Muscle layer of colon (tissue), 2 donors: ENCODE measurements at regions not wholly inside any gene's neighbourhood (a gene's known extent, or its start where the extent isn't known, plus 50 kb on each side); places are given as distances from the start of the nearest gene placed in this dataset.
"Not testable (repeated sequence)": the region's sequence is repeated elsewhere in the genome, so short reads cannot be mapped to it uniquely, and the experiment has no call there.

ENCODE experiments used
- H3K27ac ChIP-seq: one replicate; pipeline ENCODE4 v1.7.0; 2013; ENCODE audit warnings: low read depth, mild to moderate bottlenecking, low read length, moderate library complexity
- H3K27me3 ChIP-seq, 2 donors: one replicate each; pipeline ENCODE4 v1.7.0; 2013; ENCODE audit warnings: low read length in 2 of 2, mild to moderate bottlenecking in 2 of 2; ENCODE audit not compliant: insufficient read depth in 2 of 2, control insufficient read depth in 1 of 2
- H3K36me3 ChIP-seq: one replicate; pipeline ENCODE4 v1.7.0; 2013; ENCODE audit warnings: mild to moderate bottlenecking, low read length; ENCODE audit not compliant: insufficient read depth
- H3K4me1 ChIP-seq: one replicate; pipeline ENCODE4 v1.7.0; 2013; ENCODE audit warnings: mild to moderate bottlenecking, low read length; ENCODE audit not compliant: insufficient read depth
- H3K4me3 ChIP-seq, 2 donors: one replicate each; pipeline ENCODE4 v1.7.0; 2013; ENCODE audit warnings: low read length in 2 of 2, low read depth in 1 of 2, mild to moderate bottlenecking in 1 of 2, moderate library complexity in 1 of 2
- H3K9ac ChIP-seq: one replicate; pipeline ENCODE4 v1.7.0; 2013; ENCODE audit warnings: low read length
- H3K9me3 ChIP-seq: one replicate; pipeline ENCODE4 v1.7.0; 2013; ENCODE audit warnings: mild to moderate bottlenecking, low read length
- donor health status: abdominal sarcoma.
- donor health status: Adenocarcinoma of cecum.

- Histone ChIP-seq H3K9ac (no peak overlapping the region), H3K27ac (no peak overlapping the region), H3K4me1 (no peaks in the 10 kb centered on the region), H3K9me3 (no peaks in the 10 kb centered on the region), H3K36me3 (no peaks in the 10 kb centered on the region), H3K27me3 (no peaks in the 10 kb centered on the region), H3K4me3 (no peak overlapping the region)
These were observed 330.9 kb downstream of the TMEM121 start for GRCh38 chr14:105857220-105857825.

GRCh38 chr14:105857826-105858675 is 331.7 kb downstream of the TMEM121 start:
- Histone ChIP-seq H3K9ac (no peak overlapping the region), H3K36me3 (no peaks in the 10 kb centered on the region), H3K9me3 (no peaks in the 10 kb centered on the region), H3K27ac (no peak overlapping the region), H3K27me3 (no peaks in the 10 kb centered on the region), H3K4me3 (no peak overlapping the region), H3K4me1 (no peaks in the 10 kb centered on the region)

- Histone ChIP-seq H3K27ac (no peak overlapping the region), H3K4me3 (no peak overlapping the region), H3K36me3 (no peaks in the 10 kb centered on the region)
These were observed 332.3 kb downstream of the TMEM121 start for GRCh38 chr14:105858676-105859025.

DNA sequence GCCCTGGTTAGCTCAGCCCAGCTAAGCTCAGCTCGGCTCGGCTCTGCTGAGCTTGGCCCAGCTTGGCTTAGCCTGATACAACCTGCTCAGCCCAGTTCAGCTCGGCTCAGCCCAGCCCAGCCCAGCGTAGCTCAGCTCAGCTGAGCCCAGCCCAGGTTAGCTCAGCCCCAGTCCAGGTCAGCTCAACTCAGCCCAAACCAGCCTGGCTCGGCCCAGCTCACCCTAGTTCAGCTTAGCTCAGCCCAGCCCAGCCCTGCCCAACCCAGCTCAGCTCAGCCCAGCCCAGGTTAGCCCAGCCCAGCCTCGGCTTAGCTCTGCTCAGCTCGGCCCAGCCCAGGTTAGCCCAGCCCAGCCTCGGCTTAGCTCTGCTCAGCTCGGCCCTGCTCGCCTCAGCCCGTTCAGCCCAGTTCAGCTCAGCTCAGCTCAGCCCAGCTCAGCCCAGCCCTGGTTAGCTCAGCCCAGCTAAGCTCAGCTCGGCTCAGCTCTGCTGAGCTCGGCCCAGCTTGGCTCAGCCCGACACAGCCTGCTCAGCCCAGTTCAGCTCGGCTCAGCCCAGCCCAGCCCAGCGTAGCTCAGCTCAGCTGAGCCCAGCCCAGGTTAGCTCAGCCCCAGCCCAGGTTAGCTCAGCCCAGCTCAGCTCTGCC is 332.8 kb downstream of the TMEM121 start:
- H3K9me3 ChIP-seq, result not testable (repeated sequence)

More at GRCh38 chr14:105858676-105859025, 332.3 kb downstream of the TMEM121 start:
- no peak overlapping the region for H3K9ac ChIP-seq
- H3K9me3 ChIP-seq, result no peaks in the 10 kb centered on the region
- no peaks in the 10 kb centered on the region for H3K27me3 ChIP-seq
- H3K4me1 ChIP-seq, result no peaks in the 10 kb centered on the region

DNA sequence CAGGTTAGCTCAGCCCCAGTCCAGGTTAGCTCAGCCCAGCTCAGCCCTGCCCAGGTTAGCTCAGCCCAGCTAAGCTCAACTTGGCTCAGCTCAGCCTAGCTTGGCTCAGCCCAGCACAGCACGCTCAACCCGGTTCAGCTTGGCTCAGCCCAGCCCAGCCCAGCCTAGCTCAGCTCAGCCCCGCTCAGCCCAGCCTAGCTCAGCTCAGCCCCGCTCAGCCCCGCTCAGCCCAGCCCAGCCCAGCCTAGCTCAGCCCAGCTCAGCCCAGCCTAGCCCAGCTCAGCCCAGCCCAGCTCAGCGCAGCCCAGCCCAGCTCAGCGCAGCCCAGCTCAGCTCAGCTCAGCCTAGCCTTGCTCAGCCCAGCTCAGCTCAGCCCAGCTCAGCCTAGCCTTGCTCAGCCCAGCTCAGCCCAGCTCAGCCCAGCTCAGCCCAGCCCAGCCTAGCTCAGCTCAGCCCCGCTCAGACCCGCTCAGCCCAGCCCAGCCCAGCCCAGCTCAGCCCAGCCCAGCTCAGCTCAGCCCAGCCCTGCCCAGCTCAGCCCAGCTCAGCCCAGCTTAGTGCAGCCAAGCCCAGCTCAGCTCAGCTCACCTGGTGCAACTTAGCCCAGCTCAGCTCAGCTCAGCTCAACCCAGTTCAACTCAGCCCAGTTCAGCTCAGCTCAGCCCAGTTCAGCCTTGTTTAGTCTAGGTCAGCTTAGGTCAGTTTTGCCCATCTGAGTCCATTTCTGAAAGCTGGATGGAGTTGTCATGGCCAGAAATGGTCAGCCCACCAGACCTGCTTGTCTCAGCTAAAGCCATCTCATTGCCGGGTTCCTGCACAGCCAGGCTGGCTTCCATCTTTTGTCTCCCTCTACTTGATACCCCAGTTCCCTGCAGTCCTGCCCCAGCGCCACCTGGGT is 333.6 kb downstream of the TMEM121 start:
- Histone ChIP-seq H3K27ac (no peak overlapping the region), H3K4me3 (no peak overlapping the region), H3K27me3 (no peaks in the 10 kb centered on the region), H3K9ac (no peak overlapping the region), H3K9me3 (no peaks in the 10 kb centered on the region), H3K4me1 (no peaks in the 10 kb centered on the region), H3K36me3 (no peaks in the 10 kb centered on the region)

More for the DNA sequence above, 332.8 kb downstream of the TMEM121 start:
- not testable (repeated sequence) for H3K4me1 ChIP-seq, H3K36me3 ChIP-seq, H3K27ac ChIP-seq, H3K27me3 ChIP-seq, H3K4me3 ChIP-seq, H3K9ac ChIP-seq

GRCh38 chr14:105860615-105861580 is 334.5 kb downstream of the TMEM121 start:
- Histone ChIP-seq H3K9me3 (no peaks in the 10 kb centered on the region), H3K27ac (no peak overlapping the region), H3K4me1 (no peaks in the 10 kb centered on the region), H3K27me3 (no peaks in the 10 kb centered on the region), H3K4me3 (no peak overlapping the region), H3K36me3 (no peaks in the 10 kb centered on the region), H3K9ac (no peak overlapping the region)

DNA sequence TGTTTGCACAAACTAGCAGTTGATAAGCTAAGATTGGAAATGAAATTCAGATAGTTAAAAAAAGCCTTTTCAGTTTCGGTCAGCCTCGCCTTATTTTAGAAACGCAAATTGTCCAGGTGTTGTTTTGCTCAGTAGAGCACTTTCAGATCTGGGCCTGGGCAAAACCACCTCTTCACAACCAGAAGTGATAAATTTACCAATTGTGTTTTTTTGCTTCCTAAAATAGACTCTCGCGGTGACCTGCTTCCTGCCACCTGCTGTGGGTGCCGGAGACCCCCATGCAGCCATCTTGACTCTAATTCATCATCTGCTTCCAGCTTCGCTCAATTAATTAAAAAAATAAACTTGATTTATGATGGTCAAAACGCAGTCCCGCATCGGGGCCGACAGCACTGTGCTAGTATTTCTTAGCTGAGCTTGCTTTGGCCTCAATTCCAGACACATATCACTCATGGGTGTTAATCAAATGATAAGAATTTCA is 335.6 kb downstream of the TMEM121 start:
- H3K4me1 ChIP-seq, result no peaks in the 10 kb centered on the region

DNA sequence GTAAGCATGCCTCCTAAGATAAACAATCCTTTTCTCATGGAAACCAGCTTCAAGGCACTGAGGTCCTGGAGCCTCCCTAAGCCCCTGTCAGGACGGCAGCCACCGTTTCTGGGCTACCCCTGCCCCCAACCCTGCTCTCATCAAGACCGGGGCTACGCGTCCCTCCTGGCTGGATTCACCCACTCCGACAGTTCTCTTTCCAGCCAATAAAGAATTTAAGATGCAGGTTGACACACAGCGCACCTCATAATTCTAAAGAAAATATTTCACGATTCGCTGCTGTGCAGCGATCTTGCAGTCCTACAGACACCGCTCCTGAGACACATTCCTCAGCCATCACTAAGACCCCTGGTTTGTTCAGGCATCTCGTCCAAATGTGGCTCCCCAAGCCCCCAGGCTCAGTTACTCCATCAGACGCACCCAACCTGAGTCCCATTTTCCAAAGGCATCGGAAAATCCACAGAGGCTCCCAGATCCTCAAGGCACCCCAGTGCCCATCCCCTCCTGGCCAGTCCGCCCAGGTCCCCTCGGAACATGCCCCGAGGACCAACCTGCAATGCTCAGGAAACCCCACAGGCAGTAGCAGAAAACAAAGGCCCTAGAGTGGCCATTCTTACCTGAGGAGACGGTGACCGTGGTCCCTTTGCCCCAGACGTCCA is 336.3 kb downstream of the TMEM121 start:
- no peaks in the 10 kb centered on the region for H3K9me3 ChIP-seq
- H3K9ac ChIP-seq, result no peak overlapping the region
- no peak overlapping the region for H3K4me3 ChIP-seq
- H3K27ac ChIP-seq, result no peak overlapping the region
- no peaks in the 10 kb centered on the region for H3K4me1 ChIP-seq
- H3K36me3 ChIP-seq, result no peaks in the 10 kb centered on the region
- no peaks in the 10 kb centered on the region for H3K27me3 ChIP-seq

More for the DNA sequence above, 335.6 kb downstream of the TMEM121 start:
- Histone ChIP-seq H3K27ac (no peak overlapping the region), H3K4me3 (no peak overlapping the region), H3K9me3 (no peaks in the 10 kb centered on the region), H3K36me3 (no peaks in the 10 kb centered on the region), H3K27me3 (no peaks in the 10 kb centered on the region), H3K9ac (no peak overlapping the region)

GRCh38 chr14:105863296-105864108 is 337.1 kb downstream of the TMEM121 start:
- Histone ChIP-seq H3K9me3 (no peaks in the 10 kb centered on the region), H3K27ac (no peak overlapping the region), H3K9ac (no peak overlapping the region), H3K4me1 (no peaks in the 10 kb centered on the region), H3K4me3 (no peak overlapping the region), H3K36me3 (no peaks in the 10 kb centered on the region), H3K27me3 (no peaks in the 10 kb centered on the region)
